ENCODE measurements at regions not wholly inside any gene's neighbourhood (a gene's known extent, or its start where the extent isn't known, plus 50 kb on each side); places are given as distances from the start of the nearest gene placed in this dataset.

- TF ChIP-seq ZNF224 (CRISPR knock-in tag; IDR thresholded peaks at IDR 0.05), result no peak
- TF ChIP-seq, protein P1, sequence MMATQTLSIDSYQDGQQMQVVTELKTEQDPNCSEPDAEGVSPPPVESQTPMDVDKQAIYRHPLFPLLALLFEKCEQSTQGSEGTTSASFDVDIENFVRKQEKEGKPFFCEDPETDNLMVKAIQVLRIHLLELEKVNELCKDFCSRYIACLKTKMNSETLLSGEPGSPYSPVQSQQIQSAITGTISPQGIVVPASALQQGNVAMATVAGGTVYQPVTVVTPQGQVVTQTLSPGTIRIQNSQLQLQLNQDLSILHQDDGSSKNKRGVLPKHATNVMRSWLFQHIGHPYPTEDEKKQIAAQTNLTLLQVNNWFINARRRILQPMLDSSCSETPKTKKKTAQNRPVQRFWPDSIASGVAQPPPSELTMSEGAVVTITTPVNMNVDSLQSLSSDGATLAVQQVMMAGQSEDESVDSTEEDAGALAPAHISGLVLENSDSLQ (IDR thresholded peaks at IDR 0.05), result no peak
Measured at GRCh38 chrX:39156051-39156450, 354.8 kb downstream of the MID1IP1 start (continued).

DNA sequence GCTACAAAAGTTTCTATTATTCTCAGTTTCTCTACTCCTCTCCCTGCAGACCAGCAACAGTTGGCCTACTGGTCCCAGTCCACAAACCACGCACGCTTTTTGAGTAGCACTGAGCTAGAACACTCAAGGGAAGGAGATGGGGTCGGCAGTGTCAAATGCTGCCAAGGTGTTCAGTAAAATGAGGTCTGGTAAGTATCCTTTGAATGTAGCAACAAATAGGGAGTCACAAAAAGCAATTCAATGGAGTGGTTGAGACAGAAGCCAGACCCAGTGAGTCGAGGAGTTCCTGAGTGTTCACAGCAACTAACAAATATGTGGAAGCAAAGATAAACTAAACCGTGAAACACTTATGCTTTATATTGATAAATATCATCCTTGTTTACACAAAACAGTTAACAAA lies 355.7 kb downstream of the MID1IP1 start:
- in situ Hi-C loops (cut with MboI), result no loop called here
- intact Hi-C loops (cut with micrococcal nuclease), result no loop called here
- Histone ChIP-seq H2AFZ (ENCODE audit: low read depth, low read length) (no peak overlapping the region), H3K27me3 (ENCODE audit: control insufficient read depth in 2 of 2, insufficient read depth in 2 of 2, low read length in 2 of 2) (peaks cover 0 to 5% of the 10 kb centered on the region in 2 experiments; a peak in 2 of 5 replicates), H3K36me3 (ENCODE audit: control insufficient read depth, insufficient read depth, low read length) (no peaks in the 10 kb centered on the region), H3K4me3 (no peak overlapping the region), H4K20me1 (replicated peaks; ENCODE audit: control insufficient read depth, insufficient read depth, low read length) (no peaks in the 10 kb centered on the region), H3K4me2 (ENCODE audit: insufficient read depth, low read length) (no peak overlapping the region), H3K4me1 (replicated peaks in 1 of 2; ENCODE audit: control insufficient read depth in 2 of 2, insufficient read depth in 2 of 2, low read length in 2 of 2) (peaks cover 0 to 2% of the 10 kb centered on the region in 2 experiments; a peak in 3 of 5 replicates), H3K27ac (ENCODE audit: extremely low read depth, low read depth, low read length) (no peak overlapping the region), H3K79me2 (ENCODE audit: control insufficient read depth, insufficient read depth, low read length) (no peaks in the 10 kb centered on the region), H3K9me1 (ENCODE audit: control insufficient read depth, insufficient read depth, low read length) (no peaks in the 10 kb centered on the region), H3K9ac (ENCODE audit: insufficient read depth in 1 of 2, low read depth in 2 of 2, low read length in 2 of 2) (no peak overlapping the region), H3K9me3 (replicated peaks; ENCODE audit: control insufficient read depth, insufficient read depth, low read depth, low read length) (no peaks in the 10 kb centered on the region)
- no peak for FAIRE-seq
- BruUV-seq (replicated peaks), result no TSS peak
- ATAC-seq, result no peak
- 2% methylated on average over 5 of the region's 5 CpGs for WGBS (ENCODE audit: insufficient coverage, low coverage, missing lambda C conversion rate)
- DNase-seq (ENCODE audit: extremely low read depth in 1 of 4, low spot score in 3 of 4), result no peak
- CTCF ChIA-PET (ENCODE audit: low intra/inter-chr PET ratio), result no interaction called here
- POLR2A ChIA-PET, result interaction anchor here (0.6 kb wide), 1 partner anchor 12 kb away, joined by 4 read pairs; no protein-coding TSS in a partner anchor
- no peak for TF ChIP-seq IRF2 (CRISPR knock-in tag; IDR thresholded peaks at IDR 0.05)
- no peak for TF ChIP-seq TGIF2 (CRISPR knock-in tag; IDR thresholded peaks at IDR 0.05)
- no peak for TF ChIP-seq ARID2 (IDR thresholded peaks at IDR 0.05)
- no peak for TF ChIP-seq ZNF583 (CRISPR knock-in tag; IDR thresholded peaks at IDR 0.05)
- no peak for TF ChIP-seq EP300 (IDR thresholded peaks at IDR 0.05; ENCODE audit: low read length)
- TF ChIP-seq CBX2 (IDR thresholded peaks at IDR 0.05; ENCODE audit: insufficient read depth, low read length, poor library complexity, severe bottlenecking), result no peak
- TF ChIP-seq RFX1 (IDR thresholded peaks at IDR 0.05), result no peak
- no peak for TF ChIP-seq TRIM28 (IDR thresholded peaks at IDR 0.05)
- no peak for TF ChIP-seq BRD9 (IDR thresholded peaks at IDR 0.05; ENCODE audit: low read depth, partially characterized antibody)
- TF ChIP-seq, protein P2, sequence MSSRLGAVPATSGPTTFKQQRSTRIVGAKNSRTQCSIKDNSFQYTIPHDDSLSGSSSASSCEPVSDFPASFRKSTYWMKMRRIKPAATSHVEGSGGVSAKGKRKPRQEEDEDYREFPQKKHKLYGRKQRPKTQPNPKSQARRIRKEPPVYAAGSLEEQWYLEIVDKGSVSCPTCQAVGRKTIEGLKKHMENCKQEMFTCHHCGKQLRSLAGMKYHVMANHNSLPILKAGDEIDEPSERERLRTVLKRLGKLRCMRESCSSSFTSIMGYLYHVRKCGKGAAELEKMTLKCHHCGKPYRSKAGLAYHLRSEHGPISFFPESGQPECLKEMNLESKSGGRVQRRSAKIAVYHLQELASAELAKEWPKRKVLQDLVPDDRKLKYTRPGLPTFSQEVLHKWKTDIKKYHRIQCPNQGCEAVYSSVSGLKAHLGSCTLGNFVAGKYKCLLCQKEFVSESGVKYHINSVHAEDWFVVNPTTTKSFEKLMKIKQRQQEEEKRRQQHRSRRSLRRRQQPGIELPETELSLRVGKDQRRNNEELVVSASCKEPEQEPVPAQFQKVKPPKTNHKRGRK (tag; IDR thresholded peaks at IDR 0.05), result no peak
- TF ChIP-seq ZNF146 (CRISPR knock-in tag; IDR thresholded peaks at IDR 0.05; ENCODE audit: unreplicated experiment), result no peak
- no peak for TF ChIP-seq ADNP (tag; IDR thresholded peaks at IDR 0.05)
- no peak for TF ChIP-seq SMARCC2 (IDR thresholded peaks at IDR 0.05; ENCODE audit: low read depth)
